Peyer's patch (tissue), 4 donors: ENCODE measurements at regions not wholly inside any gene's neighbourhood (a gene's known extent, or its start where the extent isn't known, plus 50 kb on each side); places are given as distances from the start of the nearest gene placed in this dataset.

Experiments
- CTCF ChIP-seq, 6 experiments: fragments of 450-650 bp in 4 of 6; fragments of 200-600 bp in 2 of 6; sonication (generic) in 1 of 6; IDR thresholded peaks; one replicate each; pipeline ENCODE4 v1.5.1; 2017 to 2019; ENCODE audit warnings: antibody characterized with exemption in 6 of 6, mild to moderate bottlenecking in 3 of 6, moderate library complexity in 1 of 6
- POLR2A ChIP-seq, 2 donors: fragments of 450-650 bp; IDR thresholded peaks; one replicate each; pipeline ENCODE4 v1.5.1; 2017; ENCODE audit warnings: antibody characterized with exemption in 2 of 2, mild to moderate bottlenecking in 2 of 2, moderate library complexity in 2 of 2

GRCh38 chr13:105345131-105345530 is 1190.3 kb downstream of the EFNB2 start:
- TF ChIP-seq CTCF (IDR thresholded peaks at IDR 0.05) (no peak), POLR2A (IDR thresholded peaks at IDR 0.05) (no peak)
